H1 (cell line): ENCODE measurements at regions not wholly inside any gene's neighbourhood (a gene's known extent, or its start where the extent isn't known, plus 50 kb on each side); places are given as distances from the start of the nearest gene placed in this dataset.

Source experiments
- TF ChIP-seq, protein P1 (sequence below): fragments of 300-600 bp; sonication (generic); IDR thresholded peaks from 2 replicates; pipeline ENCODE4 v1.7.1; 2012; ENCODE audit warnings: low read length, moderate library complexity, mild to moderate bottlenecking, inconsistent platforms; ENCODE audit not compliant: insufficient replicate concordance

DNA sequence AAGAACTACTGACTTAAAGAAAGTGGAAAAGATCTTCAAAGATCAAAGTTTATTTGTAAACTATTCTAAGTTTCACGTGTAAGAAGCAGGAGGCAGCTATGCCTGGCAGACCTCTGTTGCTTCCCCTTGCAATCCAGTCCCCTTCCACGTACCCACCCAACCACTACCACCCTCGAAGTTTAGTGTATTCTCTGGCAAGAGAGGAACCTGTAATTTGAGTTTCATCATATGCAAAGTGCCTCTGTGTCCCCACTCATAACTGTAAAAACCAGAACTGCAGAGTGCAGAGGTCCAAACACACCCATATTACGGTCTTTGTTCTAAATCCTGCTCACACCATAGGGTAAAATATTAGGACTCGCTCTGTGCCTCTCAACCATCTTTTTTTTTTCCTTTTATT, 75.8 kb upstream of the FRY start (continued):
- TF ChIP-seq, protein P1, sequence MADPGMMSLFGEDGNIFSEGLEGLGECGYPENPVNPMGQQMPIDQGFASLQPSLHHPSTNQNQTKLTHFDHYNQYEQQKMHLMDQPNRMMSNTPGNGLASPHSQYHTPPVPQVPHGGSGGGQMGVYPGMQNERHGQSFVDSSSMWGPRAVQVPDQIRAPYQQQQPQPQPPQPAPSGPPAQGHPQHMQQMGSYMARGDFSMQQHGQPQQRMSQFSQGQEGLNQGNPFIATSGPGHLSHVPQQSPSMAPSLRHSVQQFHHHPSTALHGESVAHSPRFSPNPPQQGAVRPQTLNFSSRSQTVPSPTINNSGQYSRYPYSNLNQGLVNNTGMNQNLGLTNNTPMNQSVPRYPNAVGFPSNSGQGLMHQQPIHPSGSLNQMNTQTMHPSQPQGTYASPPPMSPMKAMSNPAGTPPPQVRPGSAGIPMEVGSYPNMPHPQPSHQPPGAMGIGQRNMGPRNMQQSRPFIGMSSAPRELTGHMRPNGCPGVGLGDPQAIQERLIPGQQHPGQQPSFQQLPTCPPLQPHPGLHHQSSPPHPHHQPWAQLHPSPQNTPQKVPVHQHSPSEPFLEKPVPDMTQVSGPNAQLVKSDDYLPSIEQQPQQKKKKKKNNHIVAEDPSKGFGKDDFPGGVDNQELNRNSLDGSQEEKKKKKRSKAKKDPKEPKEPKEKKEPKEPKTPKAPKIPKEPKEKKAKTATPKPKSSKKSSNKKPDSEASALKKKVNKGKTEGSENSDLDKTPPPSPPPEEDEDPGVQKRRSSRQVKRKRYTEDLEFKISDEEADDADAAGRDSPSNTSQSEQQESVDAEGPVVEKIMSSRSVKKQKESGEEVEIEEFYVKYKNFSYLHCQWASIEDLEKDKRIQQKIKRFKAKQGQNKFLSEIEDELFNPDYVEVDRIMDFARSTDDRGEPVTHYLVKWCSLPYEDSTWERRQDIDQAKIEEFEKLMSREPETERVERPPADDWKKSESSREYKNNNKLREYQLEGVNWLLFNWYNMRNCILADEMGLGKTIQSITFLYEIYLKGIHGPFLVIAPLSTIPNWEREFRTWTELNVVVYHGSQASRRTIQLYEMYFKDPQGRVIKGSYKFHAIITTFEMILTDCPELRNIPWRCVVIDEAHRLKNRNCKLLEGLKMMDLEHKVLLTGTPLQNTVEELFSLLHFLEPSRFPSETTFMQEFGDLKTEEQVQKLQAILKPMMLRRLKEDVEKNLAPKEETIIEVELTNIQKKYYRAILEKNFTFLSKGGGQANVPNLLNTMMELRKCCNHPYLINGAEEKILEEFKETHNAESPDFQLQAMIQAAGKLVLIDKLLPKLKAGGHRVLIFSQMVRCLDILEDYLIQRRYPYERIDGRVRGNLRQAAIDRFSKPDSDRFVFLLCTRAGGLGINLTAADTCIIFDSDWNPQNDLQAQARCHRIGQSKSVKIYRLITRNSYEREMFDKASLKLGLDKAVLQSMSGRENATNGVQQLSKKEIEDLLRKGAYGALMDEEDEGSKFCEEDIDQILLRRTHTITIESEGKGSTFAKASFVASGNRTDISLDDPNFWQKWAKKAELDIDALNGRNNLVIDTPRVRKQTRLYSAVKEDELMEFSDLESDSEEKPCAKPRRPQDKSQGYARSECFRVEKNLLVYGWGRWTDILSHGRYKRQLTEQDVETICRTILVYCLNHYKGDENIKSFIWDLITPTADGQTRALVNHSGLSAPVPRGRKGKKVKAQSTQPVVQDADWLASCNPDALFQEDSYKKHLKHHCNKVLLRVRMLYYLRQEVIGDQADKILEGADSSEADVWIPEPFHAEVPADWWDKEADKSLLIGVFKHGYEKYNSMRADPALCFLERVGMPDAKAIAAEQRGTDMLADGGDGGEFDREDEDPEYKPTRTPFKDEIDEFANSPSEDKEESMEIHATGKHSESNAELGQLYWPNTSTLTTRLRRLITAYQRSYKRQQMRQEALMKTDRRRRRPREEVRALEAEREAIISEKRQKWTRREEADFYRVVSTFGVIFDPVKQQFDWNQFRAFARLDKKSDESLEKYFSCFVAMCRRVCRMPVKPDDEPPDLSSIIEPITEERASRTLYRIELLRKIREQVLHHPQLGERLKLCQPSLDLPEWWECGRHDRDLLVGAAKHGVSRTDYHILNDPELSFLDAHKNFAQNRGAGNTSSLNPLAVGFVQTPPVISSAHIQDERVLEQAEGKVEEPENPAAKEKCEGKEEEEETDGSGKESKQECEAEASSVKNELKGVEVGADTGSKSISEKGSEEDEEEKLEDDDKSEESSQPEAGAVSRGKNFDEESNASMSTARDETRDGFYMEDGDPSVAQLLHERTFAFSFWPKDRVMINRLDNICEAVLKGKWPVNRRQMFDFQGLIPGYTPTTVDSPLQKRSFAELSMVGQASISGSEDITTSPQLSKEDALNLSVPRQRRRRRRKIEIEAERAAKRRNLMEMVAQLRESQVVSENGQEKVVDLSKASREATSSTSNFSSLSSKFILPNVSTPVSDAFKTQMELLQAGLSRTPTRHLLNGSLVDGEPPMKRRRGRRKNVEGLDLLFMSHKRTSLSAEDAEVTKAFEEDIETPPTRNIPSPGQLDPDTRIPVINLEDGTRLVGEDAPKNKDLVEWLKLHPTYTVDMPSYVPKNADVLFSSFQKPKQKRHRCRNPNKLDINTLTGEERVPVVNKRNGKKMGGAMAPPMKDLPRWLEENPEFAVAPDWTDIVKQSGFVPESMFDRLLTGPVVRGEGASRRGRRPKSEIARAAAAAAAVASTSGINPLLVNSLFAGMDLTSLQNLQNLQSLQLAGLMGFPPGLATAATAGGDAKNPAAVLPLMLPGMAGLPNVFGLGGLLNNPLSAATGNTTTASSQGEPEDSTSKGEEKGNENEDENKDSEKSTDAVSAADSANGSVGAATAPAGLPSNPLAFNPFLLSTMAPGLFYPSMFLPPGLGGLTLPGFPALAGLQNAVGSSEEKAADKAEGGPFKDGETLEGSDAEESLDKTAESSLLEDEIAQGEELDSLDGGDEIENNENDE, result no peak
- TF ChIP-seq, all 59 proteins: peak for 0
